ENCODE measurements at regions not wholly inside any gene's neighbourhood (a gene's known extent, or its start where the extent isn't known, plus 50 kb on each side); places are given as distances from the start of the nearest gene placed in this dataset.
"Not testable (repeated sequence)": the region's sequence is repeated elsewhere in the genome, so short reads cannot be mapped to it uniquely, and the experiment has no call there.

GRCh38 chr5:60487885-60488442, 212.0 kb downstream of the DEPDC1B start:
- no peak for FAIRE-seq

GRCh38 chr5:60487476-60487875, 212.5 kb downstream of the DEPDC1B start:
- no peak for FAIRE-seq

- FAIRE-seq, result no peak
Measured at GRCh38 chr5:60485361-60485760, 214.6 kb downstream of the DEPDC1B start.

GRCh38 chr5:60483050-60483449, 216.9 kb downstream of the DEPDC1B start:
- no peak for FAIRE-seq

- FAIRE-seq, result no peak
Measured at GRCh38 chr5:60482301-60482700, 217.7 kb downstream of the DEPDC1B start.

GRCh38 chr5:60479542-60479941, 220.4 kb downstream of the DEPDC1B start:
- no peak for FAIRE-seq

GRCh38 chr5:60477849-60478248, 222.1 kb downstream of the DEPDC1B start:
- no peak for FAIRE-seq

GRCh38 chr5:60473654-60474053, 226.3 kb downstream of the DEPDC1B start:
- no peak for FAIRE-seq

GRCh38 chr5:60473027-60473426, 226.9 kb downstream of the DEPDC1B start:
- not testable (repeated sequence) for FAIRE-seq

- FAIRE-seq, result no peak
Measured at GRCh38 chr5:60470881-60471280, 229.1 kb downstream of the DEPDC1B start.

- FAIRE-seq, result no peak
Measured at GRCh38 chr5:60469286-60469685, 230.7 kb downstream of the DEPDC1B start.

GRCh38 chr5:60463179-60463868, 236.6 kb downstream of the DEPDC1B start:
- no peak for FAIRE-seq

- FAIRE-seq, result no peak
Measured at GRCh38 chr5:60458666-60459065, 241.3 kb downstream of the DEPDC1B start.

GRCh38 chr5:60457233-60457632, 242.7 kb downstream of the DEPDC1B start:
- FAIRE-seq, result no peak

GRCh38 chr5:60455589-60455988, 244.4 kb downstream of the DEPDC1B start:
- FAIRE-seq, result no peak

GRCh38 chr5:60454277-60454676, 245.7 kb downstream of the DEPDC1B start:
- FAIRE-seq, result not testable (repeated sequence)

GRCh38 chr5:60453186-60453976, 246.6 kb downstream of the DEPDC1B start:
- no peak for FAIRE-seq

GRCh38 chr5:60448600-60448999, 251.4 kb downstream of the DEPDC1B start:
- FAIRE-seq, result no peak

- FAIRE-seq, result no peak
Measured at GRCh38 chr5:60447488-60447920, 252.5 kb downstream of the DEPDC1B start.

GRCh38 chr5:60446917-60447316, 253.0 kb downstream of the DEPDC1B start:
- FAIRE-seq, result no peak

GRCh38 chr5:60445921-60446320, 254.0 kb downstream of the DEPDC1B start:
- no peak for FAIRE-seq

GRCh38 chr5:60445427-60445826, 254.5 kb downstream of the DEPDC1B start:
- FAIRE-seq, result no peak

- FAIRE-seq, result no peak
Measured at GRCh38 chr5:60444661-60445360, 255.2 kb downstream of the DEPDC1B start.
